C4-2B (cell line): ENCODE measurements at regions not wholly inside any gene's neighbourhood (a gene's known extent, or its start where the extent isn't known, plus 50 kb on each side); places are given as distances from the start of the nearest gene placed in this dataset.

ENCODE experiments used
- ZFX ChIP-seq: fragments of 450-650 bp; IDR thresholded peaks from 2 replicates; pipeline ENCODE4 v1.6.1; 2017
- TF ChIP-seq, protein P1 (sequence below): fragments of 450-650 bp; conservative IDR thresholded peaks from 2 replicates; pipeline ENCODE4 v1.5.1; 2017; ENCODE audit warnings: mild to moderate bottlenecking

GRCh38 chr2:45119038-45119437, 109.8 kb upstream of the SIX2 start:
- TF ChIP-seq, protein P1, sequence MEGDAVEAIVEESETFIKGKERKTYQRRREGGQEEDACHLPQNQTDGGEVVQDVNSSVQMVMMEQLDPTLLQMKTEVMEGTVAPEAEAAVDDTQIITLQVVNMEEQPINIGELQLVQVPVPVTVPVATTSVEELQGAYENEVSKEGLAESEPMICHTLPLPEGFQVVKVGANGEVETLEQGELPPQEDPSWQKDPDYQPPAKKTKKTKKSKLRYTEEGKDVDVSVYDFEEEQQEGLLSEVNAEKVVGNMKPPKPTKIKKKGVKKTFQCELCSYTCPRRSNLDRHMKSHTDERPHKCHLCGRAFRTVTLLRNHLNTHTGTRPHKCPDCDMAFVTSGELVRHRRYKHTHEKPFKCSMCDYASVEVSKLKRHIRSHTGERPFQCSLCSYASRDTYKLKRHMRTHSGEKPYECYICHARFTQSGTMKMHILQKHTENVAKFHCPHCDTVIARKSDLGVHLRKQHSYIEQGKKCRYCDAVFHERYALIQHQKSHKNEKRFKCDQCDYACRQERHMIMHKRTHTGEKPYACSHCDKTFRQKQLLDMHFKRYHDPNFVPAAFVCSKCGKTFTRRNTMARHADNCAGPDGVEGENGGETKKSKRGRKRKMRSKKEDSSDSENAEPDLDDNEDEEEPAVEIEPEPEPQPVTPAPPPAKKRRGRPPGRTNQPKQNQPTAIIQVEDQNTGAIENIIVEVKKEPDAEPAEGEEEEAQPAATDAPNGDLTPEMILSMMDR, result no peak
- no peak for TF ChIP-seq ZFX
